Osteoblast (primary cell): ENCODE measurements at regions not wholly inside any gene's neighbourhood (a gene's known extent, or its start where the extent isn't known, plus 50 kb on each side); places are given as distances from the start of the nearest gene placed in this dataset.

Source experiments
- DNase-seq: peaks from one replicate; pipeline ENCODE4 v3.0.0; 2011; ENCODE audit warnings: low spot score, mixed read lengths; ENCODE audit not compliant: insufficient read length; ENCODE audit errors: missing footprints
- H2AFZ ChIP-seq: 2 replicates; pipeline ENCODE4 v1.6.0; 2011; ENCODE audit warnings: mild to moderate bottlenecking, low read length
- H3K27ac ChIP-seq: 2 replicates; pipeline ENCODE4 v1.5.1; 2011; ENCODE audit warnings: mild to moderate bottlenecking, low read depth, low read length, moderate library complexity
- H3K27me3 ChIP-seq: 2 replicates; pipeline ENCODE4 v1.6.0; 2012; ENCODE audit warnings: mild to moderate bottlenecking, control low read depth, inconsistent platforms, low read length, moderate library complexity; ENCODE audit not compliant: insufficient read depth
- H3K36me3 ChIP-seq: 2 replicates; pipeline ENCODE4 v1.5.1; 2011; ENCODE audit warnings: mild to moderate bottlenecking, low read length, control low read depth, moderate library complexity; ENCODE audit not compliant: insufficient read depth
- H3K4me1 ChIP-seq: 2 replicates; pipeline ENCODE4 v1.5.1; 2011; ENCODE audit warnings: mild to moderate bottlenecking, low read length, control low read depth, moderate library complexity; ENCODE audit not compliant: insufficient read depth
- H3K4me2 ChIP-seq: 2 replicates; pipeline ENCODE4 v1.6.0; 2011; ENCODE audit warnings: mild to moderate bottlenecking, low read length; ENCODE audit not compliant: insufficient read depth
- H3K4me3 ChIP-seq: fragments of 200-600 bp; sonication (generic); 3 replicates; pipeline ENCODE4 v1.5.1; 2012; ENCODE audit warnings: mild to moderate bottlenecking, low read length, inconsistent platforms; ENCODE audit not compliant: insufficient read depth
- H3K79me2 ChIP-seq: 2 replicates; pipeline ENCODE4 v1.6.0; 2012; ENCODE audit warnings: mild to moderate bottlenecking, low read length, control low read depth, inconsistent platforms; ENCODE audit not compliant: insufficient read depth
- H3K9me3 ChIP-seq: 2 replicates; pipeline ENCODE4 v1.5.1; 2011; ENCODE audit warnings: low read depth, low read length, control low read depth
- H4K20me1 ChIP-seq: 2 replicates; pipeline ENCODE4 v1.6.0; 2012; ENCODE audit warnings: mild to moderate bottlenecking, low read length, control low read depth; ENCODE audit not compliant: insufficient read depth
- CTCF ChIP-seq: IDR thresholded peaks from 2 replicates; pipeline ENCODE4 v1.5.1; 2011; ENCODE audit warnings: mild to moderate bottlenecking, low read depth, low read length, moderate library complexity; ENCODE audit errors: extremely low read depth

GRCh38 chr3:8200996-8201395, 300.6 kb upstream of the LMCD1 start:
- Histone ChIP-seq H3K4me2 (no peak overlapping the region), H3K79me2 (no peaks in the 10 kb centered on the region), H3K4me1 (peaks cover 8% of the 10 kb centered on the region), H4K20me1 (no peaks in the 10 kb centered on the region), H3K36me3 (no peaks in the 10 kb centered on the region), H2AFZ (no peak overlapping the region), H3K27me3 (no peaks in the 10 kb centered on the region), H3K4me3 (no peak overlapping the region), H3K9me3 (no peaks in the 10 kb centered on the region), H3K27ac (no peak overlapping the region)
- no peak for TF ChIP-seq CTCF
- no peak for DNase-seq

GRCh38 chr3:8201886-8202285, 299.7 kb upstream of the LMCD1 start:
- Histone ChIP-seq H3K36me3 (no peaks in the 10 kb centered on the region), H3K4me3 (no peak overlapping the region), H2AFZ (no peak overlapping the region), H3K79me2 (no peaks in the 10 kb centered on the region), H3K4me1 (peaks cover 17% of the 10 kb centered on the region), H3K9me3 (no peaks in the 10 kb centered on the region), H3K4me2 (no peak overlapping the region), H3K27me3 (no peaks in the 10 kb centered on the region), H3K27ac (no peak overlapping the region), H4K20me1 (no peaks in the 10 kb centered on the region)
- TF ChIP-seq CTCF: no peak
- no peak for DNase-seq

GRCh38 chr3:8204331-8204730, 297.3 kb upstream of the LMCD1 start:
- no peak for DNase-seq
- no peaks in the 10 kb centered on the region for H4K20me1 ChIP-seq
- TF ChIP-seq CTCF: no peak
- H3K4me2 ChIP-seq: no peak overlapping the region
- H2AFZ ChIP-seq: no peak overlapping the region
- H3K79me2 ChIP-seq: no peaks in the 10 kb centered on the region
- no peaks in the 10 kb centered on the region for H3K9me3 ChIP-seq
- no peak overlapping the region for H3K4me3 ChIP-seq
- H3K36me3 ChIP-seq: no peaks in the 10 kb centered on the region
- peaks cover 23% of the 10 kb centered on the region for H3K4me1 ChIP-seq
- H3K27ac ChIP-seq: no peak overlapping the region
- no peaks in the 10 kb centered on the region for H3K27me3 ChIP-seq

GRCh38 chr3:8204853-8205650, 296.6 kb upstream of the LMCD1 start:
- no peaks in the 10 kb centered on the region for H3K36me3 ChIP-seq
- H3K4me3 ChIP-seq: no peak overlapping the region
- H3K27ac ChIP-seq: no peak overlapping the region
- no peak overlapping the region for H2AFZ ChIP-seq
- H3K4me2 ChIP-seq: no peak overlapping the region
- no peak for TF ChIP-seq CTCF
- H3K27me3 ChIP-seq: no peaks in the 10 kb centered on the region
- H3K4me1 ChIP-seq: peaks cover 23% of the 10 kb centered on the region
- no peak for DNase-seq
- no peaks in the 10 kb centered on the region for H3K9me3 ChIP-seq
- no peaks in the 10 kb centered on the region for H4K20me1 ChIP-seq
- H3K79me2 ChIP-seq: no peaks in the 10 kb centered on the region
